Cardiac fibroblast (primary cell): ENCODE measurements at regions not wholly inside any gene's neighbourhood (a gene's known extent, or its start where the extent isn't known, plus 50 kb on each side); places are given as distances from the start of the nearest gene placed in this dataset.
A peak's percentile ranks its signal among the peaks of the same experiment; 100 is the strongest.

Source experiments
- DNase-seq, 2 donors: peaks; one replicate each; pipeline versions ENCODE4 v3.0.0 to v3.0.0-alpha.2; 2010; ENCODE audit warnings: low read depth in 2 of 2
- H3K4me3 ChIP-seq, 2 donors: replicated peaks in 1 of 2; 1 replicate in 1 of 2; 2 replicates in 1 of 2; pipeline ENCODE4 v1.5.1; 2011; ENCODE audit warnings: low read depth in 2 of 2, low read length in 2 of 2, mild to moderate bottlenecking in 2 of 2, moderate library complexity in 1 of 2
- CTCF ChIP-seq: IDR thresholded peaks from one replicate; pipeline ENCODE4 v1.5.1; 2011; ENCODE audit warnings: low read depth, mild to moderate bottlenecking, low read length, inconsistent platforms

- H3K4me3 ChIP-seq = no peak overlapping the region
- no peak for TF ChIP-seq CTCF
- DNase-seq = peak; percentile 40 to 51
Measured at GRCh38 chr2:196413821-196414274, 225.7 kb upstream of the CCDC150 start.

- no peak for TF ChIP-seq CTCF
- H3K4me3 ChIP-seq = no peak overlapping the region
- no peak for DNase-seq
Measured at GRCh38 chr2:196415384-196415783, 224.1 kb upstream of the CCDC150 start.

GRCh38 chr2:196420143-196420542, 219.4 kb upstream of the CCDC150 start:
- no peak for TF ChIP-seq CTCF

GRCh38 chr2:196421880-196422279, 217.6 kb upstream of the CCDC150 start:
- H3K4me3 ChIP-seq = no peak overlapping the region
- TF ChIP-seq CTCF = no peak
- DNase-seq = no peak

More at GRCh38 chr2:196420143-196420542, 219.4 kb upstream of the CCDC150 start:
- DNase-seq = no peak
- H3K4me3 ChIP-seq = no peak overlapping the region

GRCh38 chr2:196422361-196422760, 217.2 kb upstream of the CCDC150 start:
- TF ChIP-seq CTCF = no peak
- no peak for DNase-seq
- no peak overlapping the region for H3K4me3 ChIP-seq

GRCh38 chr2:196426122-196426521, 213.4 kb upstream of the CCDC150 start:
- TF ChIP-seq CTCF = no peak
- DNase-seq = no peak
- H3K4me3 ChIP-seq = no peak overlapping the region

GRCh38 chr2:196427986-196428634, 211.4 kb upstream of the CCDC150 start:
- TF ChIP-seq CTCF = no peak
- no peak overlapping the region for H3K4me3 ChIP-seq
- DNase-seq = peak; percentile 21 to 55
